Prostate gland (tissue), 2 donors: ENCODE measurements at regions not wholly inside any gene's neighbourhood (a gene's known extent, or its start where the extent isn't known, plus 50 kb on each side); places are given as distances from the start of the nearest gene placed in this dataset.

Source experiments
- POLR2A ChIP-seq: fragments of 450-650 bp; IDR thresholded peaks from one replicate; pipeline ENCODE4 v1.6.1; 2016; ENCODE audit warnings: antibody characterized with exemption, mild to moderate bottlenecking
- POLR2AphosphoS5 ChIP-seq: sonication (generic); formaldehyde crosslinking; IDR thresholded peaks from one replicate; pipeline ENCODE4 v1.6.1; 2017; ENCODE audit warnings: antibody characterized with exemption
- TF ChIP-seq, protein P1 (sequence below), 4 experiments: fragments of 200-600 bp in 2 of 4; fragments of 450-650 bp in 2 of 4; sonication (generic) in 2 of 4; IDR thresholded peaks; 1 replicate in 3 of 4; 2 replicates in 1 of 4; pipeline ENCODE4 v1.5.1; 2016 to 2019; ENCODE audit warnings: antibody characterized with exemption in 4 of 4, mild to moderate bottlenecking in 2 of 4, moderate library complexity in 2 of 4

DNA sequence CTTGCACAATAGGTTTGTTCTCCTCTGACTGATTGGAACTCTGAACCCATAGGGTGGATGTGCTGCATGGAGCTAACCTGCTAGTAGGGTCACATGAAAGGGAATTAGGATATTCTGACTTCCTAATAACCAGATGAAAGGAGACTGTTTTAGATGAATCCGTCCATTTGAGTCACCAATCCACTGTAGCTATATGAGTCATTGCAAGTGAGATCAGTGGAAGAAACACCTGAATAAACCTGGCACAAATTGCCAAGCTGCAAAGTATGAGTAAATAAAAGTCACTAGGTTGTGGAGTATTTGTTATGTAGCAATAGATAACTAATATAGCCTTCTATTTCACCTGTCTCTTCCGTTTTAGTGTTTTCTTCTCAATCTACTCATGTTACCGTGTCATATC lies 584.4 kb downstream of the PDCD6IP start:
- TF ChIP-seq POLR2AphosphoS5: peak; percentile 6
- TF ChIP-seq, protein P1, sequence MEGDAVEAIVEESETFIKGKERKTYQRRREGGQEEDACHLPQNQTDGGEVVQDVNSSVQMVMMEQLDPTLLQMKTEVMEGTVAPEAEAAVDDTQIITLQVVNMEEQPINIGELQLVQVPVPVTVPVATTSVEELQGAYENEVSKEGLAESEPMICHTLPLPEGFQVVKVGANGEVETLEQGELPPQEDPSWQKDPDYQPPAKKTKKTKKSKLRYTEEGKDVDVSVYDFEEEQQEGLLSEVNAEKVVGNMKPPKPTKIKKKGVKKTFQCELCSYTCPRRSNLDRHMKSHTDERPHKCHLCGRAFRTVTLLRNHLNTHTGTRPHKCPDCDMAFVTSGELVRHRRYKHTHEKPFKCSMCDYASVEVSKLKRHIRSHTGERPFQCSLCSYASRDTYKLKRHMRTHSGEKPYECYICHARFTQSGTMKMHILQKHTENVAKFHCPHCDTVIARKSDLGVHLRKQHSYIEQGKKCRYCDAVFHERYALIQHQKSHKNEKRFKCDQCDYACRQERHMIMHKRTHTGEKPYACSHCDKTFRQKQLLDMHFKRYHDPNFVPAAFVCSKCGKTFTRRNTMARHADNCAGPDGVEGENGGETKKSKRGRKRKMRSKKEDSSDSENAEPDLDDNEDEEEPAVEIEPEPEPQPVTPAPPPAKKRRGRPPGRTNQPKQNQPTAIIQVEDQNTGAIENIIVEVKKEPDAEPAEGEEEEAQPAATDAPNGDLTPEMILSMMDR (IDR thresholded peaks at IDR 0.05): no peak
- no peak for TF ChIP-seq POLR2A
